Anterior cingulate cortex (tissue), 58 donors: ENCODE measurements at regions not wholly inside any gene's neighbourhood (a gene's known extent, or its start where the extent isn't known, plus 50 kb on each side); places are given as distances from the start of the nearest gene placed in this dataset.
A peak's percentile ranks its signal among the peaks of the same experiment; 100 is the strongest.

Source experiments
- DNase-seq, 58 donors: peaks; one replicate each; lab custom pipeline; 2025; lab: John Stamatoyannopoulos, UW

- peak in 37 of 58 donors; percentile 2 to 73 (median 21) for DNase-seq
These were observed 65.7 kb upstream of the KSR1 start for GRCh38 chr17:27390540-27390939.

GRCh38 chr17:27391427-27391826 lies 64.8 kb upstream of the KSR1 start:
- DNase-seq, result no peak

- DNase-seq, result no peak
These were observed 60.2 kb upstream of the KSR1 start for GRCh38 chr17:27396045-27396444.

- no peak for DNase-seq
These were observed 59.3 kb upstream of the KSR1 start for GRCh38 chr17:27396941-27397340.

- no peak for DNase-seq
These were observed 57.6 kb upstream of the KSR1 start for GRCh38 chr17:27398691-27399090.

GRCh38 chr17:27400991-27401390 lies 55.3 kb upstream of the KSR1 start:
- no peak for DNase-seq

GRCh38 chr17:27402943-27403342 lies 53.3 kb upstream of the KSR1 start:
- DNase-seq, result no peak

- DNase-seq, result no peak
These were observed 52.7 kb upstream of the KSR1 start for GRCh38 chr17:27403480-27404005.

- no peak for DNase-seq
These were observed 51.6 kb upstream of the KSR1 start for GRCh38 chr17:27404676-27405075.
